Ramos (cell line): ENCODE measurements at regions not wholly inside any gene's neighbourhood (a gene's known extent, or its start where the extent isn't known, plus 50 kb on each side); places are given as distances from the start of the nearest gene placed in this dataset.

Experiments
- in situ Hi-C: fragments of 300-500 bp; cut with MboI; formaldehyde crosslinking; loops from one replicate; pipeline ENCODE4 v1.14.3; 2022; ENCODE audit warnings: low sequenced_read_pairs; ENCODE audit not compliant: unreplicated experiment

GRCh38 chr17:68179236-68179925, 68.5 kb upstream of the AMZ2 start:
- in situ Hi-C loops: loop anchor here (10.0 kb wide), 2 partner anchors 255 to 285 kb away; no protein-coding TSS in a partner anchor

- in situ Hi-C loops: loop anchor here (10.0 kb wide), 2 partner anchors 255 to 285 kb away; no protein-coding TSS in a partner anchor
These were observed 67.9 kb upstream of the AMZ2 start for GRCh38 chr17:68179926-68180285.

GRCh38 chr17:68182011-68182306, 65.9 kb upstream of the AMZ2 start:
- in situ Hi-C loops: no loop called here

- in situ Hi-C loops: no loop called here
These were observed 64.8 kb upstream of the AMZ2 start for GRCh38 chr17:68182940-68183551.

GRCh38 chr17:68184141-68184571, 63.7 kb upstream of the AMZ2 start:
- in situ Hi-C loops: no loop called here

- in situ Hi-C loops: no loop called here
These were observed 62.9 kb upstream of the AMZ2 start for GRCh38 chr17:68184816-68185436.

GRCh38 chr17:68185820-68186219, 62.0 kb upstream of the AMZ2 start:
- in situ Hi-C loops: no loop called here

- in situ Hi-C loops: no loop called here
These were observed 57.3 kb upstream of the AMZ2 start for GRCh38 chr17:68190495-68190894.

- in situ Hi-C loops: no loop called here
These were observed 52.0 kb upstream of the AMZ2 start for GRCh38 chr17:68195667-68196393.

GRCh38 chr17:68196394-68197090, 51.3 kb upstream of the AMZ2 start:
- in situ Hi-C loops: no loop called here

- in situ Hi-C loops: no loop called here
These were observed 50.5 kb upstream of the AMZ2 start for GRCh38 chr17:68197091-68197996.

- in situ Hi-C loops: no loop called here
These were observed 49.6 kb upstream of the AMZ2 start for GRCh38 chr17:68197997-68198930.
